Hematopoietic multipotent progenitor cell treated with erythropoietin and hydrocortisone succinate and interleukin-3 and kit ligand, for 15 days (in vitro differentiated cells): ENCODE measurements at regions not wholly inside any gene's neighbourhood (a gene's known extent, or its start where the extent isn't known, plus 50 kb on each side); places are given as distances from the start of the nearest gene placed in this dataset.

Experiments
- DNase-seq: peaks from one replicate; pipeline ENCODE4 v3.0.0-alpha.2; 2015; ENCODE audit warnings: low spot score

GRCh38 chr18:44062345-44062744 lies 618.3 kb upstream of the SETBP1 start:
- DNase-seq: no peak

DNA sequence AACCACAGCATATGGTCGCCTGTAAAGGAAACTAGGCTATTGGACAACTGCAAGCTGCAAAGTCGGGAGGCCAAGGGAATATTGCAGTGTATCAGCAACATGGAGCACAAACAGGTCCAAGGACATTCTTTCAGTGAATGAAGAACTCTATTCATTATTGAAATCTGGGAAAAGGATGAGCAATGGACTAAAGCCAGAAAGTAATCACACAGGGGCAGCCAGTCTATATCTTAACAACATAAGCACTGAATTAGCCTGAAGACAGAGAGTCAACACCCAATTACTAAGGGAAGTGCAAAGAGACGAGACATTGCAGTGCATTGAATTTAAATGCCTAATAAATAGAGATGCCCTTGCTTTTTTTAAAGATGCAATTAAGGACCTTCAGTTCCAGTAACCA lies 615.5 kb upstream of the SETBP1 start:
- no peak for DNase-seq

- DNase-seq: no peak
Observed at GRCh38 chr18:44066541-44066940, 614.1 kb upstream of the SETBP1 start.

- no peak for DNase-seq
Observed at GRCh38 chr18:44067186-44067585, 613.5 kb upstream of the SETBP1 start.

DNA sequence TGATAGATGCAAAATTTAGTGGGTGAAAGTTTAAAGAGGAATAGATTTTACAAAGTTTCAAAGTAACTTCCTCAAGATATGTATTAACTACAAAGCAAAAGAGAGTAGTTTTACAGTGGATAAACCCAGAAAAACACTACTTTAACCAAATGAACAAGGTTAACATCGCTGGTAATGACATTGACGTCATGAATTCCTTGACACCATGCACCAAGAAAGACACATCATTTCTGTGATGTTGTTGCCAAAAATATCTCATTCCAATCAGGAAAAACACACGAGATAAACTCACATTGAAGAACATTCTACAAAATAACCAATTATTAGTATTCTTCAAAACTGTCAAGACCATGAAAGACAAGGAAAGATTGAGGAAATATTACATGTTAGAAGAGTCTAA lies 605.6 kb upstream of the SETBP1 start:
- DNase-seq: no peak

- DNase-seq: peak; percentile 10
Observed at GRCh38 chr18:44079606-44080005, 601.1 kb upstream of the SETBP1 start.

DNA sequence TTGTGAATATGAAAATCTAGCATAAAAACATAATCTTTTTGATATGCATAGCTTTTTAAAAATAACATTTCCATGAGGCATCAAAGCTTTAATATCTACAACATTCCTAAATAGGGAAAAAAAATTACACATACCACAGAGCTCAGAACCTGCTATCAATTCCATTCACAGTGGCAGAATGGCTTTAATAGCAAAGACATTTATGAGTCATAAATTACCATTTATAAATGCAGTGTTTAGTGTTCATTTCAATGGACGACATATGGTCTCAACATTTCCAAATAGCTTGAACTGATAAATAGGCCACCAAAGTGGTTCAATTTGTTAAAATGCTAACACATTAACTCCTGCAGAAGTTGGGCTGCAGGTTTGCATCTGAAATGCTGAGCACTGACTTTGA lies 600.6 kb upstream of the SETBP1 start:
- DNase-seq: no peak

- DNase-seq: no peak
Observed at GRCh38 chr18:44089732-44090131, 591.0 kb upstream of the SETBP1 start.

DNA sequence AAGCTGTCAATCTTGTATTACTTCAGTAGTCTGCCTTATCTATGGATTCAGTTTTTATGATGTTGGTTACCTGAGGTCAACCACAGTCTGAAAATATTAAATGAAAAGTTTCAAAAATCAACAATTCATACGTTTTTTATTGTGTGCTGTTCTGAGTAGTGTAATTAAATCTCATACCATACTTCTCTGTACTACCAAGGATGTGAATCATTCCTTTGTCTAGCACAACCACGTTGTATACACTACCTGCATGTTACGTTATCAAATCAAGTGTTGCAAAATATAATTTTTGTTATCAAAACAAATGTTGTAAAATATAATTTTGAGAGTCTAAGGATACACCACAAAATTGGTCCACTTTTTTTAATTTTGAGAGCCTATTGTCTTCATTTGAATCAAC lies 590.2 kb upstream of the SETBP1 start:
- no peak for DNase-seq

DNA sequence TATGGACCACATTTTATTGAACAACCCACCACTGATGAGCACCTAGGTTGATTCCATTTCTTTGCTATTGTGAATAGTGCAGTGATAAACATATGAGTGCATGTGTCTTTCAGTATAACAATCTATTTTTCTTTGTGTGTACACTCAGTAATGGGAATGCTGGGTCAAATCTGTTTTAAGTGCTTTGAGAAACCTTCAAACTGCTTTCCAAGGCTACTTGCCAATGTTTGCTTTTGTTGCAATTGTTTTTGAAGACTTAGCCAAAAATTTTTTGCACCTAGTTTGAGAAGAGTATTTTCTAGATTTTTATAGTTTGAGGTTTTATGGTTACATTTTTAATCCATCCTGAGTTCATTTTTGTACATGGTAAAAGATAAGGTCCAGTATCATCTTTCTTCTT lies 587.4 kb upstream of the SETBP1 start:
- DNase-seq: no peak

GRCh38 chr18:44096016-44096415 lies 584.7 kb upstream of the SETBP1 start:
- DNase-seq: no peak

DNA sequence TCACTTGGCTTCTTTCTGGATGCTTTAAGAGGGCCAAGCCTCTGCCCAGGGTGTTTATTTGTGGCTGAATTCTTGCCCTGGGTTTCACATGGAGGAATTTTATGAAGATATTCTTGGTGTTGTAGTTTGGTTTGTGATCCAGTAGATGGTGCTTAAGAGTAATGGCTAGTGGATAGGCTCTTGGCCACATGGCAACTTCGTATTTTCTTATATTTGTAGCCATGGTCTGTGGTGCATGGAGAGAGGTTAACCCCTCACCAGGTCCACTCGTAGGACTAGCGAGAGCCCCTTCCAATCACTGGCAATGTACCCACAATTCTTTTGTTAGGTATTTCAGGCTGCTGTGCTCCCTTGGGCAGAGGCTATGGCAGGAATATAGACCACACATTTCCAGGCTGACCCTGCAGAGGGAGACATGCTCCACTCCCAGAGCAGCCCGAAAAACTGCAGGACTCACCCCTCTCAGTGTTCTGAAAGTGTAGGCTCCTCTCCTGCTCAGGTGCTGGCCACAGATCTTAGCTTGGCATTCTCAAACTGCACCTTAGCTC lies 582.1 kb upstream of the SETBP1 start:
- DNase-seq: no peak

GRCh38 chr18:44107187-44107586 lies 573.5 kb upstream of the SETBP1 start:
- DNase-seq: no peak

- no peak for DNase-seq
Observed at GRCh38 chr18:44111337-44111736, 569.4 kb upstream of the SETBP1 start.

- DNase-seq: no peak
Observed at GRCh38 chr18:44117821-44118220, 562.9 kb upstream of the SETBP1 start.

GRCh38 chr18:44119607-44120006 lies 561.1 kb upstream of the SETBP1 start:
- no peak for DNase-seq

DNA sequence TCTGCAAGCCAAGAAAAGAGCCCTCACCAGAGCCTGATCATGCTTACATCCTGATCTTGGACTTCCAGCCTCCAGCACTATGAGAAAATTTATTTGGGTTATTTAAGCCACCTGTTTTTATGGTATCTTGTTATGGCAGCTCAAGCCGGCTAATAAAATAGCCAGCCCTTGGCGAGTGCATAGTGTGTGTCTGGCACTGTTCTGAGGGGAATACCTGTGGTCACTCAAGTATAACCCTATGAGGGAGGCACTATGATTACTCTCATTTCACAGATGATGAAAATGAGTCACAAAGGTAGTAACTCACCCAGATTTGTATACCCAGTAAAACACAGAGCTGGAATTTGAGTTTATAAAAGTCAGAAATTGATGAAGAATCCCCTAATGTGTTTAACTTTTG lies 556.9 kb upstream of the SETBP1 start:
- no peak for DNase-seq

DNA sequence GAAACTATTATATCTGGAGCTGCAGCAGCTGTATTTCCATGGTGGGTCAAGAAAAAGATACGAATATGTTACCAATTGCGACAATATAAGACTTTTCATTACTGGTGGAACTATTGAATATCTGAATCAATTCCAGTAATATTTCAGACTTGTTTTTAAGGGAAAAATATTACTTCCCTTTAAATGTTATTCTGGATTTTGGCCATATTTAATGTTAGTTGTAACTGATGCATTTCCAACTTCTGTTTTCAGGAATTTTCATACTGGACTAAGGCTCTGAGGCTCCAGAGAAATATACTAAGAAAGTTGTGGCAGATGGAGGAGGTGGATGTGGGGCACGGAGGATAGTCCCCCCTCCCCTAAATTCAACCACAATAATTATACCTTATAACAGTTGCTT lies 555.2 kb upstream of the SETBP1 start:
- DNase-seq: no peak

DNA sequence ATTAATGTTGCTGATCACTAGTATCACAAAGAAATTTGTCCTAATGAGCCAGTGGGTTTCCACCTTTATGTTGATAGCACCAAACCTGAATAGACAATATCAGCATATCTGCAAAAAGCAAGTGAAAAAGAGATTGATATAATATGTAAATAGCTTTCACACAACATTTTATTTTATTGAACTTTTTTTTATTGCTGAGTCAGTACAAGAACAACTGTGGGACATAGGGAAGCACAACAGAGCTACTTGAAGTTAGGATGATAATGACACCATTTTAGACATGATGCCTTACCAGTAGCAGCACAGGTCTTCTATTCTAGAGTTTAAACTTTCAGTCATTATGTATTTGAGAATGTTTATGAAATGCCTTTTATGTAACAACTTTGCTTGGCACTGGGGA lies 554.1 kb upstream of the SETBP1 start:
- no peak for DNase-seq

DNA sequence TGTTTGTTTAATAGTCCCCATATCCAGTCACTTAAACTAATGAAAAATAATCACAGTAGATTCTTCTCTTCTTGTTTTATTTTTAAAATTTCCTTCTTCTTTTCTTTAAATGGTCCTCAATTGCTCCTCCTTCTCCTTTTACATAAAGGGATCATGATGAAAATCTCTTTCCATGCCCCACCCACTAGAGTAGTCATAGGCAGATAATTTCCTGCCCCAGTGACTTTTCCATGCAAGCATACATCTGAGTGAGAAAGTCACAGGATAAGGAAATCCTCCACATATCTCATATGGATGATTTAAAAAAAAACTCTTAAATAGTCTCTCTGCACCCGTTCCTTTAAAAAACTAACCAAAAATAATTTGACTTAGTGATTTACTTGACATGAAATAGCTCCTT lies 552.3 kb upstream of the SETBP1 start:
- no peak for DNase-seq

DNA sequence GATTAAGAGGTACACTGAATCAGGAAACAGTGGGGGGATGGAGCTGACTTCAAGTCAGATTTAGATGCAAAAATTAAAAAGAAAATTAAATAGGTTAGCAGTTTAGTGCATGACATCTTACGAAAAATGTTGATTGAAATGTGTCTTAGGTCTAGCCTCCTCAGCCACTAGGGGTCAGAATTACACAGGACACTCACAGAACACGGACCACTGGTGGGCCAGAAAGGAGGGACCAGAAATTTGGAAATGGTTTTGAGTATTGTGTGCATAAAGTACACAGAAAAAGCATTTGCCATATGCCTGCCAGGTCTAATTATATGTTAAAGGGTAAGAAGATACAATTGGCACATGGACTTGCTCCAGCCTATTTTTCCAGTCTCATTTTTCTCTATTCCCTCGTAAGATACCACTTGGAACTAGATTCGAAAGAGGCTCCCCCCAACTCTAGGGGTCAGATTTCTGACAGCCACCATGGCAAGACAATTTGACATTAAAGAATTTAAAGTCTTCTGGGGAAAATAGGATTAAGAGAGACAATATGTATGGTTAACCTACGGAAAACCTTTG lies 550.2 kb upstream of the SETBP1 start:
- no peak for DNase-seq

GRCh38 chr18:44133483-44133882 lies 547.2 kb upstream of the SETBP1 start:
- DNase-seq: no peak

DNA sequence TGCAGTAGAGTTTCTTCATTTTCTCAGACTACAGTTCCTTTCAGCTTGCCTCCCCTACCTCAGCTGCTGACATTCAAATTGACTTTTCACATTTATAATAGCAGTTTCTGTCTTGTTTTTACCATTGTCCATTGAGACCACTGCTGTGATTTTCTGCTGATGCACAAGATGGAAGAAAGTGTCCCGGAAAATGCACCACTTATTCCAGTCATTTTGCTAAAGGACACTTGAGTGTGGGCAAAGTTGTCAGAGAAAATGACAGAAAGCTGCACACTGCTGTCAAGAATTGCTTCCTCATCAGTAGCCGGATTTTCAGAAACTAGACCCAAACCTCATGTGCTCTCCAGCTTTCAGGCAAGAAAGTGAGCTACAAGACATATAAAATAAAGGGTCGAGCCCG lies 546.2 kb upstream of the SETBP1 start:
- no peak for DNase-seq

GRCh38 chr18:44135741-44136140 lies 544.9 kb upstream of the SETBP1 start:
- no peak for DNase-seq

DNA sequence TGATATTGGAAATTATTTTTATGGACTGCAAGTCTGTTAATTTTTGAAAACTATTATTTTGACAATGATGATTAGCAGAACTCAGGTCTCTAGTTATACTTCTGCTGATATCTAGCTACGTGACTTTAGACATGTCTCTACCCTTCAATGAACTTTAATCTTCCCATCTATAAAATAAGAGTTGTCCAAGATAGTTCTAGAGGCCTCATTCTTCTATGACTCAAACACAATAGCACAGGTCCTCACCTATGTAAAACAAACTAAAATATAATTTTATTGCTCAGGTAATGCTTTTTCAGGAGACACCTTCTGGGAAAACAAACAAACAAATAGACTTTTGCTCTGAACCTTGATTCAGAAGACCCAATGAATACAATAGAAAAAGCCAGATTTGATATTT lies 544.4 kb upstream of the SETBP1 start:
- no peak for DNase-seq
